Neural cell (in vitro differentiated cells): ENCODE measurements at regions not wholly inside any gene's neighbourhood (a gene's known extent, or its start where the extent isn't known, plus 50 kb on each side); places are given as distances from the start of the nearest gene placed in this dataset.

Experiments
- H2AFZ ChIP-seq: fragments of 200-600, 300-800 bp; sonication (generic), shearing (Covaris generic); 2 replicates; pipeline ENCODE4 v1.6.0; 2014; ENCODE audit warnings: low read depth, mild to moderate bottlenecking, antibody characterized with exemption, low read length, moderate library complexity
- H3F3A ChIP-seq: fragments of 200-600 bp; shearing (Covaris generic); 2 replicates; pipeline ENCODE4 v1.6.1; 2016; ENCODE audit warnings: mild to moderate bottlenecking, moderate library complexity, mixed read lengths, antibody characterized with exemption, low read length; ENCODE audit not compliant: insufficient read depth, poor library complexity, severe bottlenecking
- H3K27ac ChIP-seq: fragments of 200-600, 300-800 bp; sonication (generic), shearing (Covaris generic); 2 replicates; pipeline ENCODE4 v1.5.1; 2014; ENCODE audit warnings: mild to moderate bottlenecking, low read length, moderate library complexity
- H3K27me3 ChIP-seq: fragments of 300-800, 200-600 bp; sonication (generic), shearing (Covaris generic); 2 replicates; pipeline ENCODE4 v1.6.0; 2014; ENCODE audit warnings: mild to moderate bottlenecking, low read depth, low read length, moderate library complexity; ENCODE audit not compliant: insufficient read depth
- H3K36me3 ChIP-seq: fragments of 300-800, 200-600 bp; sonication (generic), shearing (Covaris generic); 2 replicates; pipeline ENCODE4 v1.5.1; 2014; ENCODE audit warnings: mild to moderate bottlenecking, antibody characterized with exemption, low read length, moderate library complexity; ENCODE audit not compliant: insufficient read depth
- H3K4me2 ChIP-seq: fragments of 300-800, 200-600 bp; sonication (generic), shearing (Covaris generic); 2 replicates; pipeline ENCODE4 v1.6.0; 2014; ENCODE audit warnings: mild to moderate bottlenecking, low read length
- H3K4me3 ChIP-seq: fragments of 300-800, 200-600 bp; sonication (generic), shearing (Covaris generic); 2 replicates; pipeline ENCODE4 v1.5.1; 2014; ENCODE audit warnings: mild to moderate bottlenecking, low read length, moderate library complexity
- H3K79me2 ChIP-seq: fragments of 200-600 bp; shearing (Covaris generic); replicated peaks from 2 replicates; pipeline ENCODE4 v1.6.0; 2014; ENCODE audit warnings: mild to moderate bottlenecking, low read length, moderate library complexity; ENCODE audit not compliant: insufficient read depth
- H3K9ac ChIP-seq: fragments of 300-800, 200-600 bp; sonication (generic), shearing (Covaris generic); 2 replicates; pipeline ENCODE4 v1.6.1; 2016; ENCODE audit warnings: mild to moderate bottlenecking, low read length, mixed read lengths
- H3K9me2 ChIP-seq: fragments of 200-600 bp; shearing (Covaris generic); 2 replicates; pipeline ENCODE4 v1.6.1; 2016; ENCODE audit warnings: mild to moderate bottlenecking, low read length, mixed read lengths; ENCODE audit not compliant: insufficient read depth
- H3K9me3 ChIP-seq: fragments of 200-600, 300-800 bp; sonication (generic), shearing (Covaris generic); 2 replicates; pipeline ENCODE4 v1.6.1; 2016; ENCODE audit warnings: mild to moderate bottlenecking, mixed run types, low read length, moderate library complexity, mixed read lengths
- H4K20me1 ChIP-seq: fragments of 200-600 bp; shearing (Covaris generic); 2 replicates; pipeline ENCODE4 v1.6.1; 2016; ENCODE audit warnings: mild to moderate bottlenecking, mixed run types; ENCODE audit not compliant: insufficient read depth
- EP300 ChIP-seq: fragments of 450-650 bp; conservative IDR thresholded peaks from 2 replicates; pipeline ENCODE4 v1.6.1; 2014; ENCODE audit warnings: antibody characterized with exemption, mild to moderate bottlenecking, moderate library complexity; ENCODE audit not compliant: poor library complexity, severe bottlenecking
- EZH2 ChIP-seq: fragments of 200-600, 300-800 bp; shearing (Covaris generic), sonication (generic); IDR thresholded peaks from 2 replicates; pipeline ENCODE4 v1.6.1; 2014; ENCODE audit warnings: antibody characterized with exemption, low read length, borderline replicate concordance, mild to moderate bottlenecking; ENCODE audit not compliant: insufficient read depth, poor library complexity, severe bottlenecking
- MXI1 ChIP-seq: fragments of 450-650 bp; conservative IDR thresholded peaks from 2 replicates; pipeline ENCODE4 v1.6.1; 2014; ENCODE audit warnings: antibody characterized with exemption, mild to moderate bottlenecking; ENCODE audit not compliant: poor library complexity, severe bottlenecking
- POLR2AphosphoS5 ChIP-seq: IDR thresholded peaks from 2 replicates; pipeline ENCODE4 v1.6.1; 2012
- RAD21 ChIP-seq: fragments of 450-650 bp; conservative IDR thresholded peaks from 2 replicates; pipeline ENCODE4 v1.6.1; 2014; ENCODE audit warnings: antibody characterized with exemption, mild to moderate bottlenecking, moderate library complexity
- REST ChIP-seq: IDR thresholded peaks from 2 replicates; pipeline ENCODE4 v1.6.1; 2012; ENCODE audit warnings: borderline replicate concordance
- SMC3 ChIP-seq: fragments of 450-650 bp; conservative IDR thresholded peaks from 2 replicates; pipeline ENCODE4 v1.6.1; 2014; ENCODE audit warnings: antibody characterized with exemption, mild to moderate bottlenecking, moderate library complexity; ENCODE audit not compliant: poor library complexity
- TAF1 ChIP-seq: IDR thresholded peaks from 2 replicates; pipeline ENCODE4 v1.6.1; 2012; ENCODE audit warnings: low read depth
- TF ChIP-seq, protein P1 (sequence below): fragments of 450-650 bp; IDR thresholded peaks from 2 replicates; pipeline ENCODE4 v1.5.1; 2014; ENCODE audit warnings: antibody characterized with exemption, mild to moderate bottlenecking, moderate library complexity; ENCODE audit not compliant: poor library complexity, severe bottlenecking

DNA sequence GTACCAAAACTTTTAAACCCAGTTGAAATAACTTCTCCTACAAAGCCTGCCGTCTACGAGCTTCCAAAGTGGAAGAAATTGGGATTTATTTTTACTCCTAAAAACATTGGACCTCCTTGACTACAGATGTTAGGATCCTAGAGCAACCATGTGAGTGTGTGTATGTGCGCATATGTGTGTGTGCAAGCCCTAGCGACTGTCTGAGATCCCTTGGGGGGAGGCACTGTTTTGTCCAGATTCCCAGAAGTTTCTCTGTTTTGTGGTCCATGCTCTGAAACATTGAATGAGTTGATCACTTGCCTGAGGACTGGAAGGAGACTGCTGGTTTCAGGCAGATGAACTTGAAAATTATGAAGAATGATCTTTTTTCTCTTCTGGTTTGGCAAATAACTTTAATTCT, 312.3 kb upstream of the ZNF32 start:
- H3K36me3 ChIP-seq = no peaks in the 10 kb centered on the region
- no peaks in the 10 kb centered on the region for H3K9me2 ChIP-seq
- no peaks in the 10 kb centered on the region for H3K79me2 ChIP-seq
- no peaks in the 10 kb centered on the region for H4K20me1 ChIP-seq
- H3K4me3 ChIP-seq = no peak overlapping the region
- H3K9me3 ChIP-seq = no peaks in the 10 kb centered on the region
- H3K27me3 ChIP-seq = no peaks in the 10 kb centered on the region
- no peak overlapping the region for H3K27ac ChIP-seq
- TF ChIP-seq EP300 (no peak), SMC3 (no peak), REST (no peak), EZH2 (no peak), MXI1 (no peak), POLR2AphosphoS5 (no peak), TAF1 (no peak), RAD21 (no peak)
- TF ChIP-seq, protein P1, sequence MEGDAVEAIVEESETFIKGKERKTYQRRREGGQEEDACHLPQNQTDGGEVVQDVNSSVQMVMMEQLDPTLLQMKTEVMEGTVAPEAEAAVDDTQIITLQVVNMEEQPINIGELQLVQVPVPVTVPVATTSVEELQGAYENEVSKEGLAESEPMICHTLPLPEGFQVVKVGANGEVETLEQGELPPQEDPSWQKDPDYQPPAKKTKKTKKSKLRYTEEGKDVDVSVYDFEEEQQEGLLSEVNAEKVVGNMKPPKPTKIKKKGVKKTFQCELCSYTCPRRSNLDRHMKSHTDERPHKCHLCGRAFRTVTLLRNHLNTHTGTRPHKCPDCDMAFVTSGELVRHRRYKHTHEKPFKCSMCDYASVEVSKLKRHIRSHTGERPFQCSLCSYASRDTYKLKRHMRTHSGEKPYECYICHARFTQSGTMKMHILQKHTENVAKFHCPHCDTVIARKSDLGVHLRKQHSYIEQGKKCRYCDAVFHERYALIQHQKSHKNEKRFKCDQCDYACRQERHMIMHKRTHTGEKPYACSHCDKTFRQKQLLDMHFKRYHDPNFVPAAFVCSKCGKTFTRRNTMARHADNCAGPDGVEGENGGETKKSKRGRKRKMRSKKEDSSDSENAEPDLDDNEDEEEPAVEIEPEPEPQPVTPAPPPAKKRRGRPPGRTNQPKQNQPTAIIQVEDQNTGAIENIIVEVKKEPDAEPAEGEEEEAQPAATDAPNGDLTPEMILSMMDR = no peak
- no peaks in the 10 kb centered on the region for H3F3A ChIP-seq
- no peak overlapping the region for H2AFZ ChIP-seq
- H3K4me2 ChIP-seq = no peak overlapping the region
- no peak overlapping the region for H3K9ac ChIP-seq

DNA sequence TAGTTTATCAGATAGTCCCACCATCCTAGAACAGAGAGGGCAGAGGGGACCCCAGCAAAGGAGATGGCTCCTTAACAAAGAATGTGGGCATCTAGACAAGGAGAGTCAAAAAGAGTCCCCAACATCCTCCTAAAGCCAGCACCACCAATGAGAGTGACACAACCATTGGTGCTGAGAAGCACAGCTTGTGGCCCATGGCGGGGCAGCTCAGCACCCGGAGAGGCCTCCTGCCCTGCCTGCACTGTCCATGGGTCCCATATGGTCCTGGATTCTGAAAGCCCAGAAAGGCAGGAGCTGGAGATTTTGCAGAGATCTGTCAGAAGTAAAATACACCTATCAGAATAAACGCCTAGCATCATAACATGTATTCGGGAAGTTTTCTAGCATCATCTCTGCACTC, 311.8 kb upstream of the ZNF32 start:
- Histone ChIP-seq H3K9me3 (no peaks in the 10 kb centered on the region), H3K36me3 (no peaks in the 10 kb centered on the region), H4K20me1 (no peaks in the 10 kb centered on the region), H3K4me3 (no peak overlapping the region), H3F3A (no peaks in the 10 kb centered on the region), H3K9ac (no peak overlapping the region), H3K27ac (no peak overlapping the region), H3K9me2 (no peaks in the 10 kb centered on the region), H3K27me3 (no peaks in the 10 kb centered on the region), H2AFZ (no peak overlapping the region), H3K4me2 (no peak overlapping the region), H3K79me2 (no peaks in the 10 kb centered on the region)
- TF ChIP-seq REST = no peak
- TF ChIP-seq RAD21 = no peak
